ENCODE measurements at regions not wholly inside any gene's neighbourhood (a gene's known extent, or its start where the extent isn't known, plus 50 kb on each side); places are given as distances from the start of the nearest gene placed in this dataset.

GRCh38 chr7:25408876-25409275 is 180.6 kb upstream of the NPVF start:
- no peak overlapping the region for H3K4me3 Mint-ChIP-seq
- H3K36me3 Mint-ChIP-seq (ENCODE audit: low read depth): peaks cover 6% of the 10 kb centered on the region; the same call in 1 of the 2 replicates
- no peak for TF ChIP-seq CTCF (IDR thresholded peaks at IDR 0.05)
- H3K4me1 Mint-ChIP-seq (ENCODE audit: low read depth): no peaks in the 10 kb centered on the region
- H3K9me3 Mint-ChIP-seq: peaks cover 51% of the 10 kb centered on the region
- peaks cover 4% of the 10 kb centered on the region; the same call in 1 of the 2 replicates for H3K27me3 Mint-ChIP-seq (ENCODE audit: insufficient read depth)
- DNase-seq: no peak
- no peak overlapping the region for H3K27ac Mint-ChIP-seq

- Mint-ChIP-seq H3K4me3 (no peak overlapping the region), H3K4me1 (ENCODE audit: low read depth) (no peaks in the 10 kb centered on the region), H3K36me3 (ENCODE audit: low read depth) (peaks cover 6% of the 10 kb centered on the region; the same call in 1 of the 2 replicates), H3K27me3 (ENCODE audit: insufficient read depth) (peaks cover 4% of the 10 kb centered on the region; the same call in 1 of the 2 replicates), H3K27ac (no peak overlapping the region), H3K9me3 (peaks cover 55% of the 10 kb centered on the region)
- no peak for DNase-seq
- no peak for TF ChIP-seq CTCF (IDR thresholded peaks at IDR 0.05)
These were observed 181.8 kb upstream of the NPVF start for GRCh38 chr7:25409897-25410636.

GRCh38 chr7:25420771-25421170 is 192.5 kb upstream of the NPVF start:
- Mint-ChIP-seq H3K4me1 (ENCODE audit: low read depth) (no peaks in the 10 kb centered on the region), H3K9me3 (peaks cover 42% of the 10 kb centered on the region)
- no peak for TF ChIP-seq CTCF (IDR thresholded peaks at IDR 0.05)

GRCh38 chr7:25424113-25424512 is 195.8 kb upstream of the NPVF start:
- no peak for TF ChIP-seq CTCF (IDR thresholded peaks at IDR 0.05)
- Mint-ChIP-seq H3K27me3 (ENCODE audit: insufficient read depth) (no peaks in the 10 kb centered on the region), H3K4me3 (no peak overlapping the region), H3K36me3 (ENCODE audit: low read depth) (no peaks in the 10 kb centered on the region), H3K27ac (no peak overlapping the region), H3K4me1 (ENCODE audit: low read depth) (no peaks in the 10 kb centered on the region), H3K9me3 (peaks cover 31% of the 10 kb centered on the region)
- no peak for DNase-seq

More at GRCh38 chr7:25420771-25421170, 192.5 kb upstream of the NPVF start:
- Mint-ChIP-seq H3K27ac (no peak overlapping the region), H3K4me3 (no peak overlapping the region), H3K36me3 (ENCODE audit: low read depth) (no peaks in the 10 kb centered on the region), H3K27me3 (ENCODE audit: insufficient read depth) (no peaks in the 10 kb centered on the region)
- no peak for DNase-seq

DNA sequence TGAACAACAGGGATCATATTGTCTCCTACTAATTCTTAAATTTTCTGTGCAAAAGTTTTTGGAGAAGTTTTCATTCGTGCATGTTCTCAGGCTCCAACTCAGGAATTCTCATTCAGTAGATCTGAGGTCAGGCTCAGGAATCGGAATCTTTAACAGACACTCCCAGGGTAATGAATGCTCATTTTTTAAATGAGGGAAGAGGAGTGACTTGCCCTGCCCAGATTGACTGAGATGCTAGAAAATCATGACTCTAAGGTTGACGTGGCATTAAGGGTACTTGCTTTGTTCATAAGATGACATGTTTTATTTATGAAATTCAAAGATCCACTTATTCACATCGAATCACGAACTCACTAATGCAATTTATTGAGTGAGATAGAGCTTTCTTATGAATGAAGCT is 196.6 kb upstream of the NPVF start:
- no peaks in the 10 kb centered on the region for H3K36me3 Mint-ChIP-seq (ENCODE audit: low read depth)
- peaks cover 28% of the 10 kb centered on the region for H3K9me3 Mint-ChIP-seq
- H3K27ac Mint-ChIP-seq: no peak overlapping the region
- no peak for TF ChIP-seq CTCF (IDR thresholded peaks at IDR 0.05)
- H3K27me3 Mint-ChIP-seq (ENCODE audit: insufficient read depth): no peaks in the 10 kb centered on the region
- H3K4me3 Mint-ChIP-seq: no peak overlapping the region
- H3K4me1 Mint-ChIP-seq (ENCODE audit: low read depth): no peaks in the 10 kb centered on the region
- no peak for DNase-seq

All from HFFc6 (cell line).